SKM-1 (cell line): ENCODE measurements at regions not wholly inside any gene's neighbourhood (a gene's known extent, or its start where the extent isn't known, plus 50 kb on each side); places are given as distances from the start of the nearest gene placed in this dataset.

Experiments
- DNase-seq: peaks from one replicate; lab custom pipeline; 2025; ENCODE audit not compliant: unreplicated experiment; lab: John Stamatoyannopoulos, UW

DNA sequence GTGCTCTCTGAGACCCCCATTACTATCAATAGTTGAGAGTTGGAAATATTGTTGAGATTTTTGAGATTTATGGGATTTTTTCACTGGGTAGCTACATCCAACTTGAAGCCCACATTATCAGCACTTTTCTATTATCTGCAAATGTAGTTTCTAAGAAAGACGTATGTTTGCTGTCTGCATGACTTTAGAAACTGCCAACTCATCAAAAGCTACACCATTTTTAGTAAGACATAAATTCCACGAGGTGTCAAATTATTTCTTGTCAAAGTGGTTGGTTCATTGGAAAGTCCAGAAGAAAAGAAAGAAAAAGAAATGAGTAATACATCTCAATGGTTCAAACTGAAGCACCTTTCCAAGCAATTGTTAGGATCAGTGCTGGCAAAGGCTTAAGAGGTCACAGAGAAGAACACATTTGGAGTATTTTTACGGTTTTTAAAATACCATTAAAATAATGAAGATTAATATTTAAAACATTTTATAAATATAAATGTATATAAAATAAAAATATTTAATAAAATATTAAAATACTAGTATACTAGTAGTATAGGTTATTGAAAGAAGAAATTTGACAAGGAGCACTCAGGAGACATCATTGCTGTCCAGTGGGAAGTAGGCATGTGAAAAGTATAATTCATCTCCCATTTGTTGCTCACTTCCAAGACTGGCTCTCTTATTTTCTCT lies 463.5 kb downstream of the TAFA4 start:
- DNase-seq = no peak

DNA sequence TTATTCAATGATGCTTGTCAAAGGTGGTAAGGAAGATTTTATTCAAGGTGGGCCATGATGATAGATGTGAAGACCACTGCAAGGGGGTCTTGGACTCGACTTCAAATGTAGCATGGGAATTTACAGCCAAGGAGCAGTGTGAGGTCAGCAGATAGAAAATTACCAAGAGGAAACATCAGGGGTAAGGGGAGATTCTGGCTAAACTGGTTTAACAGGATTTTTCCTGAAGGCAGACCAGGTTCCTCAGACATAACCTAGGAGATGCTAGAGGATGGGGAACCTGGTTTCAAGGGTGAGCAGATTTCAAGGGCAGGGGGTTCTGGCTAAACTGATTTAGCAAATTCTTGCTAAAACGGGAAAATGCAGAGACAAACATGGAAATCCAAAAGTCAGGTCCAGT lies 464.9 kb downstream of the TAFA4 start:
- DNase-seq = no peak

DNA sequence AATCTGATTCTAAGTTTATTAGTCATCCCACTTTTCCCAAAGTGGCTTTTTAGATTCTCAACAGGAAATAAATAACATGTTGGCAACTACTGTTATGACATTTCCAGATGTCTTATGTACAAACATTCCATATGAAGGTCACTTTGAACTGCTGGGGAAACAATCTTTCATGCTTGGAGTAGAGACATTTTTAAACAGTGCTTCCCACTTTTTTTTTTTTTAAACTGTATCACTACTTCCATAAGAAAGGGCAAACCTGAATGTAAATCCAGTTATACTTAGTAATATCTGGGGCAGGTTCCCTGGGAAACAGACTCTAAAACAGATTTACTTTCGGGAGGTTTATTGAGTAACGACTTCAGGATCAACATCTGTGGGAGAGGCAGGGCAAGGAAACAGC lies 473.8 kb downstream of the TAFA4 start:
- no peak for DNase-seq

DNA sequence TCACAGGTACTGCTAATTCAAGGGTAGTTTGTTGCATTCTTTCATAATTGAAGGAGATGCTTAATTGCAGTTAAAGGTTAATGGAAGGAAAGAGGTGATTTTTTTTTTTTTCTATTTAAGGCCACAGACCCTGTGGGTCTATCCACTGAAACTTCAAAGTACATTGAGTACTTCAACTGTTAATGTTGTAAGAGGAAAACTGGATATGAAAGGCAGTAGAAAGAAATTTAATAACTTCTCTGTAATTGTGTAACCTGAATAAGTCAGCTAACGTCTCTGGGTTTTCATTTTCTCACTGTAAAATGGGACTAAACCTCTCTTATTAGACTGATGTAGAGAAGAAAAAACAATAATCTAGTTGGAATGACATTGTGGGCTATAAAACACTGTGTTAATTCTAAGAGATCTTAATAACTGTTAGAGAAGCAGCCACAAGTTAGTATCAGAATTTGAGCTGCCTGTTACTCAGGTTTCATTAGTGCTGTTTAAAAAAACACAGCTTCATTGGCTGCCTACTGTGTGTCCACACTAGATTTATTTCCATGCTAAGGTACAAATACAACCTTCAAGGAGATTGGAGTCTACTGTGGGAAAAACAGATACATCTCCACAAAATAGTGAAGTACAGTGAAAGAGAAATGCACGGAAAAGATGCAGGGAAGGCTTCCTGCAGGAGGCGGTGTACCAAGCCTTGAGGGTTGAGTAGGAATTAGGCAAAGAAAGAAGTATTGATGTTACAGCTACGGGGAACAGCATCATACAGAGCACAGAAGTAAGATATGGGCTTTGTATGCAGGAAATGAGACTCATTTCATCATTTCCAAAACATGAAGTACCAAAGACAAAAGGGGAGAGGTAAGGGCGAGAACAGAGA lies 483.6 kb downstream of the TAFA4 start:
- no peak for DNase-seq

DNA sequence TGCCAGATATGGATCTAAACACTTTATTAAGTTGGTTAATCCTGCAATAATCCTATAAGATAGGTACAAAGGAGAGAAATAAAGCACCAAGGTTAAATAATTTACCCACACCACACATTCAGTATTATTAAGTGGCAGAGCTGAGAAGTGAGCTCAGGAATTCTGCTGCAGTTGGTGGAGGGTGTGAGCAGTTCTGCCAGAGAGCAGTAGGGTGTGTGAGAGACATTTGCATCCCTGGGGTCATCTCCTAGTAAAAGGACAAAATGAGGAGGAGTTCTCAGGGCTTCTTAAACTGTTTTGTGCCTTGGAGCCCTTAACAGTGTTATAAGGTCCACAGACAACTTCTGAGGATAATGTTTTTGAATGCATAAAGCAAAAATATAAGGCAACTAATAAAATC lies 484.5 kb downstream of the TAFA4 start:
- no peak for DNase-seq

DNA sequence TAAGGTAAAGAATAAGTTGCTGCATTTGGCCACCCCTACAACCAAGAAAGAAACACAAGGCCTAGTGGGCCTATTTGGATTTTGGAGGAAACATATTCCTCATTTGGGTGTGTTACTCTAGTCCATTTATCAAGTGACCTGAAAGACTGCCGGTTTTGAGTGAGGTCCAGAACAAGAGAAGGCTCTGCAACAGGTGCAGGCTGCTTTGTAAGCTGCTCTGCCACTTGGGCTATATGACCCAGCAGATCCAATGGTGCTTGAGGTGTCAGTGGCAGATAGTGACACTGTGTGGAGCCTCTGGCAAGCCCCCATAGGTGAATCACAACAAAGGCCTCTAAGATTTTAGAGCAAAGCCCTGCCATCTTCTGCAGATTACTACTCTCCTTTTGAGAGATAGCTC lies 491.3 kb downstream of the TAFA4 start:
- no peak for DNase-seq

DNA sequence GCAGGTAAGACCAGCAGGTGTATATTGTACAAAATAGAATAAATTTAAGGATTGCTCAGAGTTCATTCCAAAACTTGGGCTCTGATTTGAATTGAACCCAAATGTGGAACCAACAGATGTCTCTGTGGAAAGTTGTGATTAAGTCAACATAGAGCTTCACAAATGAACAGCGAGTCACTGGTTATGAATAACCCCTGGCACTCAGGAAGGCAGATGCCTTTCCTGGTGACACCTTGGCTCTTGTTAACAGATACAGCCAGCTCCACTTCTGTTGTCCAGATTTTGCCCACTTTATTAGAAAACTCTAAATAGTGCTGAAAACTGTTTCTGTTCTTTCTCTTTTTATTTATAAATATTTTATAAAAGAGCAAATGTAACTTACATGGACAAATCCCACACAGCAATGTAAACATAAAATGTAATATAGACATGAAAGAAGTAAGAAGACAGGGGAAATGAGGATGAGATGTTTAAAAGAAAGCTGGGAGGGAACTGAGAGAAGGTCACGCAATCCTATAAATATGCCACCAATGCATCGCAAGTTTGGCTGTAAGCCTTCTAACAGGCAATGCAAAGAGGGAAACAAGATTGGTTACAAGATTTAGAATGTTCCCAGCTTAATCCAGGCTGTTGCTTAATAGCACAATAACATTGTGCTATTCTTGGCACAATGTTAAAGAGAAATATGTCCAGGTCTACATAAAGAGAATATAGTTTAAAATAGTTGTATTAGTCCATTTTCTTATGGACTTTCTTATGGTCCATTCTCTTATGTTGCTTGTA lies 495.5 kb downstream of the TAFA4 start:
- DNase-seq = no peak

DNA sequence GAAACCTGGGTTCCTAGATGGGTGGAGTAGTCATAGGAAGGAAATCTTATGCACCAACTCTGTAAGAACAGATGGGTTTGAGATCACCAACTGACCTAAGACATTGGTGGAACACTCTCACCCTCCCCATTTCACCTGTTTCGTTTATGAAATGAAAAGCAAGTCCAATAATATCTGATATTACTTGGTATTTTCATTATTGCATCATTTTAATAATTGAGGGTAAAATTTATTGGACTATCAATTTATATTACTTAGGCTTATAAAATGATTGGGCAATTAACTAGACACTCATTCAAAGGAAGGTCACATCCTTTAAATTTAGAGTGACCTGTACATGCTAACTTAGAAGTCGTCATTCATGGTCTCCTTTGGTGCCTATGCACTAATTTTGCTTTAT lies 503.9 kb downstream of the TAFA4 start:
- DNase-seq = no peak

DNA sequence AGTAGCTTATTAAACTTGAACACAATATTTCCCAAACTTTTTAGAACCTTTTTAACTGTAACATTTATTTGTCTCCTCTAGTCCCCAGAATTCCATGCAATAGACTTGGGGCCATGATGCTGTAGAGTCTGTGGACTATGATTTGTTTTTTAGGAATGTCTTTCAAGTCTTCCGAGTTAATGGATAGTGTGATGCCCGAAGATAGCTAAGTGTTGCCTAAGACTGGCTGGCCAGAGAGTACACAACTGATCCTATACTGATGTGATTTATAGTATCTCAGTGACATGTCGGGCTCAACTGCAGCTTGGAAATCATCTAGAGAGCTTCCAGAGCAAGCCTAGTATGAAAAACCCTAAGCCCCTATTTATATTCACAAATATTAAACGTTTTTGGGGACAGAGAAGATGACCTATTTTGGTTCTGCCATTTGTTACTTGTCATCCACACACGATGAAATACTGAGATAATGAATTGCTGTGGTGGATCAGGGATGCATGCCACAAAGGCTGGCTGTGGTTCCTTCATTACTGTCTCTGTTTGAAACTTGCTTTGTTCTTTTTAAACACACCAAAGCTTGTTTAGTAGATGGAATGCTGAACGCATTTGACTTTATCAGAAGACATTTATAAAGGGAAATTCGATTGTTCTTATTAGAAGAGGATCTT lies 507.4 kb downstream of the TAFA4 start:
- no peak for DNase-seq

DNA sequence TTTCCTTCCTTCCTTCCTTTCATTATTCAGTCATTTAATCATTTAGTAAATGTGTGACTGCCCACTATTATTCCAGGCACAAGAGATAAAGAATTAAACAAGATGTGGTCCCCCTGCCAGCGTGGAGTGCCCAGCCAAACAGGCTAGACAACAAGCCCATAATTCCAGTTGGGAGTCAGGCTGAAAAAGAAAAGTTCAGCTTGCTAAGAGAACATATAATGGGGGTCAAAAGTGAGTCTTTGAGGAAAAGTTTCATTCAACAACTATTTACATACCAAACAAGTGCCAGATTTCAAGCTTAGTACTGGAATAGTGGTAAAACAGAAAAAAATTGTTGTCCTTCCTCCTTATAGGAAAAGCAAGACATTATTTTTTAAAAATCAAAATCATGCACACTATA lies 523.7 kb downstream of the TAFA4 start:
- DNase-seq = no peak

DNA sequence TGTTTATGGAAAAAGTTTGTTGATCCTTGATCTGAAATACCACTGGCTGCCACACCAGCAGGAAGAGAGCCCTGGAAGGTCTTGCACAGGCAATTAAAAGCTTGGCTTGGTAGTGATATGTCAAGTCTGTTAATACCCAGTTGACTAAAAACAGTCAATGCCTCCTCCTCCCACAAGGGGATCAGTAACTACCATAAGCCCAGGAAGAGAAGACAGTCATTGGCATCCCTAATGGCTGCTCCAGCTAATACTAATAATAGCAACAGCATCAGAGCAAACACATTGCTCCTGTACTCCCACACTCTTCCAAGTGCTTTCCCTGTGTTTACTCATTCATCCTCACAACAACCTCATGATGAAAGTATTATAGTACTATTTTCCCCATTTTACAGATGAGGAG lies 528.6 kb downstream of the TAFA4 start:
- no peak for DNase-seq

DNA sequence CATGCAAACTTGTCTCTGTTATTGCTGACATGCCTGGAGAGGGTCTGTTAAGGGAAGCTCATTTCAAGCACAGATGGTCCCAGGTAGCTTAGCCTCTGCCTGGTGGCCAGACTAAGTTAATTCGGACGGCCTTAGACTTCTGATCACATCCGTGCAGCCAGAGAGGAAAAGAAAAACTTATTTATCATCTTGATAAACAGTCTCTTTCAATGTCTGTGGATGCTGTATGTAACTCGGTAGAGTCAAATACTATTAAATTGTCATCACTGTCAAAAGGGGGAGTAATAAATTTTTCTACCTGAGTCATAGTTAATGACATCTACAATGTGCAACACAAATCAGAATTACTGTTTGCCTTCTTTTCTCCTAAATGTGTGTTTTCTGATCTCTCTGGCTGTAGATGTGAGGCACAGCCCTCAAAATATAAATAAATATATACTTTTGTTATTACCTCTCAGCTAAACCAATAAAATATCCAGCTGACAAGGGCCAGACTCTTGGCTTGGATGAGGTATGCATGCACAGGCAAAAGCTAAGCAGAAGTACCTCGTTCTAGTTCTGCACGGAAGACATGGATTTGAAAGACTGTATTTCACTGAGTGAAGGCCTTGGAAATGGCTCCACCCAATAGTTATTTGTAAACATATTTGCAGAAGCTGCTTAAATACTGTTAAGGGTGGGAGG lies 530.0 kb downstream of the TAFA4 start:
- no peak for DNase-seq

DNA sequence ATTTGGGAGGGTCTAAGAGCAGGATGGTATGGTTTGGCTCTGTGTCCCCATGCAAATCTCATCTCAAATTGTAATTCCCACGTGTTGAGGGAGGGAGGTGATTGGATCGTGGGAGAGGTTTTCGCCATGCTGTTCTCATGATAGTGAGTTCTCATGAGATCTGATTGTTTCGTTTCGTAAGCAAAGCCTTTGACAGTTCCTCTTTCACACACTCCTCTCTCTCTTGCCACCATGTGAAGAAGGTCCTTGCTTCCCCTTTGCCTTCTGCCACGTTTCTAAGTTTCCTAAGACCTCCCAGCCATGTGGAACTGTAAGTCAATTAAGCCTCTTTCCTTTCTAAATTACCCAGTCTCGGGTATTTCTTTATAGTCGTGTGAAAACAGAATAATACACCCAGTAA lies 553.7 kb downstream of the TAFA4 start:
- DNase-seq = peak; percentile 34

DNA sequence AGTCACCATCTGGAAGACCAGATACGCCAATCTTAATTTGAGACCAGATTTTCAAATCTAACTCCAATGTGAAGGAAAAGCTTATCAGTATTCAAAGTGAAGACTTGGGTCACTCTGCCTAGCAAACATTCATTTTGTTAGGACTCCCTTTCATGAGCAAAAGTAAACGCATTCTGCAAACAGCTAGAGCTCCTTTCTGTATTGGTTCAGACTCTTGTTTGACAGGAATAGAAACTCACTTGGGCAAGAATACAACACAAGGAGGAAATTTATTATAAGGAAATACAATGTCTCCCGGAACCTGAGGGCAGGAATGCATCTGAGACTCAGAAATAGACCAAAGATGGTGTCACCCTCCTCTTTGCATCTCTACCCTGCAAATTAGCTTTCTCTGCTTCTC lies 558.6 kb downstream of the TAFA4 start:
- no peak for DNase-seq

DNA sequence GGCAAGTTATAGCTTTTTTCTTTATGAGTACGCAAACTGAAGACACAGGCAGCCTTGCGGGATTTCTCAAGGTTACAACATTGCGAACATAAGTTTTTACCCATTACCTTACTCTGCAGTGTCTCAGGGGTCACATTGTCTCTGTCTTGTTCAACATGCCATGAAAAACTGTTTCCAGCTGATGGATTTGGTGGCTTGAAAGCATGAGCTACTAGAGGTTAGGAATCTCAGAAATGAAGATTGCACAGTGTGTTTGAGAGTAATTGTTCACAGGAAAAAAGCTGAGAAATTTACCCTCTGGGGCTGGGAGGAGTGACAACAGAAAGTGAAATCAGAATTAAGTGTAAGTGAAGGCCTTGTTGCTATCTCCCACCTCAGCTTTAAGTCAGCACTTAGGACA lies 568.6 kb downstream of the TAFA4 start:
- DNase-seq = no peak

DNA sequence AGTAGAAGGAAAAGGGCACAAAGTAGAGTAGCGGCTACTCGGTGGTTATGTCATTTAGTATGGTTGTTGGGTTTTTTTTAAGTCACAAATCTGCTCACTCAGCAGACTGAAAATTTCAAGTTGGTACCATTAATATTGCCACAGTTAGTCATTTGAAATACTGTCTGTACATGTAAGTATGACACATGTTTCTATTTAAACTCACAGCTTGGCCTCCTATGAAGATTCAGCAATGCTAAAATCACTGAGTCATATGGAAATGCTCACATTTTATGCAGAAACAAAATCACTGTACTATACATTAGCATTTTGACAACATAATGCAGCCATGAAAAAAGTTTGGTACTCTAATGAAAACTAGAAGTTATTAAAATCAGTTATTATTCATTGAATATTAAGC lies 571.9 kb downstream of the TAFA4 start:
- no peak for DNase-seq

DNA sequence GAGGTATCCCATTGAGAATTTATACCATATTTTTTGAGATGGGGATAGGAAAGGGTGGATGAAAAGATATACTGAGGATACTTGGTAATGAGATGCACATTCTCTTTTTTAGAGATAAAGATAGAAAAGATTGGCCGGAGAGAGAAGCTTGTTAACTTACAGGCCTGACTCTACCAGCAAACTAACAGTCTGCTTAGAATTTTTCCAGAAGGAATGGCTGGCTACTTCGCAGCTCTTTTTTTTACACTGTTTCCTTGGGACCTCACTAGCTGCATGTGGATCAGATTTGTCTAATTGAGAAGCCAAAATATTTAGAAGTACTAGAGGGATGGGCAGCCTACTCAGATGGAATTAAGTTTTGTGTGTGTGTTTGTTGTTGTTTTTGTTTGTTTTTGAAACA lies 586.6 kb downstream of the TAFA4 start:
- DNase-seq = no peak

DNA sequence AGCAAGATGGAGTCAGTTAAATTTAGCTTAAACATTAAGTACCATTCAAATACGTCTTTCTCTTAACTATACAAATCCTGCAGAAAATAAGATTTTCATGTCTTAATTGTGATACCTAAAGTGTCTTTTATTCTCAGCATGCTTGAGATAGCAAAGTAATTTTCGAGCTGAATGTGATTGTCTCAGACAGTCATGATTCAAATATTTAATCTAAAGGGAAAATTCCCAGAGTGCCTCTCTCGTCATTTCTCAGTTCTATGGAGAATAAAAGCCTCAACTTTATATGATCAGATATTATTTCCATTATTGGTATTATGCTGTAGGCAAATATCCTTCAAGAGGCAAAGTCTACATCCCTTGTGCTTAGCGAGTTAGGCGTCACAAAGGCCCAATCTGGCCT lies 589.9 kb downstream of the TAFA4 start:
- DNase-seq = no peak

DNA sequence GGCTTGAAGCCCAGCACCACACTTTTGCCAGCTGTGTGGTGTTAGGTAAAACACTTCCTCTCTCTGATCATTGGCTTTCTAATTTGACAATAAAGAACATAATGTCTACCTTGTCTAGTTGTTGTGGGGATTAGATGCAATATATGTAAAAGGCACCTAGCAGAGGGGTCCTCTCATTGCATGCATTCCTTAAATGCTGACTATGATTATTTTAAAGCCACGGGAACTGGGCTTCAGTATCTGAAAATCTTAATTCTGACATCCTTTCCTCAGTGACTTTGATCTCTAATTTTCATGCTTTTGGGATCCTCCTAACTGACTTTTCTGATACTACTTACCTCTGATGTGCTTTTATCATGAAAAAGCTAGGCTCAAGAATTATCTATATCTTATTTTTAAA lies 596.3 kb downstream of the TAFA4 start:
- no peak for DNase-seq

DNA sequence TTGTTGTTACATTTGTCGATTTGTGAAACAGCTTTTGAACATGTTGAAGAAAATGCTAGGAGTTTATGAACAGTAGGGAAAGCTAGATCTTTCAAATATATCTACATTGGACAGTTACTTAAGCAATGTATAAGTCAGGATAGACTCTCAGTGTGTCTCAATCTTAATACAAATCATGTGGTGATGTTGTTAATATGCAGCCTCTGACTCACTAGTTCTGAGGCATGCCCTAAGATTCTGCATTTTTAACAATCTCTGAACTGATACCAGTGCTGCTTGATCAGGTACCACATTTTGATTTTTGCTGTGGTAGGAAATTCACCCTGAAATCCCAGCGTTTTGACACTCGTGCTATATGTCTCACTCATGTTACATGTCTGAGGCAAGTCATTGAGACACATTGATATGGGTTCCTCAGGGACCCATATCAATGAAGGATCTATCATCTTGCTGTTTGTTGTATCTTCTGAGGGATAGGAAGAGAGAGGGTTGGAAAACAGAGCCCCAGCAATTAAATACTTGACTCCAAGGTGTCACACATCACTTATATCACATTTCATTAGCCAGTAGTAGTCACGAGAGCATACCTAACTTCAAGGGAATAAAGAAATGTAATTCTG lies 597.9 kb downstream of the TAFA4 start:
- no peak for DNase-seq
